ENCODE measurements at regions not wholly inside any gene's neighbourhood (a gene's known extent, or its start where the extent isn't known, plus 50 kb on each side); places are given as distances from the start of the nearest gene placed in this dataset.

GRCh38 chr7:118053353-118053752, 130.6 kb upstream of the LSM8 start:
- peaks cover 16% of the 10 kb centered on the region for H3K4me1 Mint-ChIP-seq (ENCODE audit: low read depth, unreplicated experiment)
- H3K36me3 Mint-ChIP-seq (ENCODE audit: low read depth, unreplicated experiment): no peaks in the 10 kb centered on the region
- H3K27me3 Mint-ChIP-seq (ENCODE audit: low read depth, unreplicated experiment): no peaks in the 10 kb centered on the region
- Histone ChIP-seq H3K4me1 (ENCODE audit: insufficient read depth, low read length) (no peaks in the 10 kb centered on the region), H3K4me3 (ENCODE audit: insufficient read depth, low read depth, low read length) (no peak overlapping the region), H3K9ac (ENCODE audit: low read length) (no peak overlapping the region), H3K27ac (ENCODE audit: low read depth, low read length) (no peak overlapping the region), H4K20me1 (ENCODE audit: insufficient read depth, low read length) (no peaks in the 10 kb centered on the region), H3K4me2 (ENCODE audit: low read length) (no peak overlapping the region), H3K36me3 (ENCODE audit: insufficient read depth, low read length) (no peaks in the 10 kb centered on the region), H2AFZ (ENCODE audit: low read depth, low read length) (no peak overlapping the region), H3K9me3 (ENCODE audit: insufficient read depth, low read depth, low read length) (no peaks in the 10 kb centered on the region), H3K79me2 (ENCODE audit: insufficient read depth, low read length) (no peaks in the 10 kb centered on the region), H3K27me3 (ENCODE audit: insufficient read depth, low read length) (no peaks in the 10 kb centered on the region)
- TF ChIP-seq EZH2 (IDR thresholded peaks at IDR 0.05; ENCODE audit: insufficient read depth, low read length) (no peak), CTCF (IDR thresholded peaks at IDR 0.05; ENCODE audit: insufficient read depth, low read depth, low read length) (no peak)
- no peak overlapping the region for H3K27ac Mint-ChIP-seq (ENCODE audit: unreplicated experiment)
- H3K4me3 Mint-ChIP-seq (ENCODE audit: unreplicated experiment): no peak overlapping the region
- no peak for DNase-seq (ENCODE audit: low read depth)
- no peaks in the 10 kb centered on the region for H3K9me3 Mint-ChIP-seq (ENCODE audit: unreplicated experiment)
- no peak for FAIRE-seq

GRCh38 chr7:118054529-118054928, 129.4 kb upstream of the LSM8 start:
- no peak overlapping the region for H2AFZ ChIP-seq (ENCODE audit: low read depth, low read length)
- H3K27me3 Mint-ChIP-seq (ENCODE audit: low read depth, unreplicated experiment): no peaks in the 10 kb centered on the region
- no peaks in the 10 kb centered on the region for H3K36me3 Mint-ChIP-seq (ENCODE audit: low read depth, unreplicated experiment)
- no peaks in the 10 kb centered on the region for H3K4me1 ChIP-seq (ENCODE audit: insufficient read depth, low read length)
- peaks cover 16% of the 10 kb centered on the region for H3K4me1 Mint-ChIP-seq (ENCODE audit: low read depth, unreplicated experiment)
- no peak overlapping the region for H3K4me3 ChIP-seq (ENCODE audit: insufficient read depth, low read depth, low read length)
- no peaks in the 10 kb centered on the region for H3K36me3 ChIP-seq (ENCODE audit: insufficient read depth, low read length)
- no peak for FAIRE-seq
- no peaks in the 10 kb centered on the region for H3K9me3 Mint-ChIP-seq (ENCODE audit: unreplicated experiment)
- DNase-seq (ENCODE audit: low read depth): no peak
- H3K27me3 ChIP-seq (ENCODE audit: insufficient read depth, low read length): no peaks in the 10 kb centered on the region
- H3K79me2 ChIP-seq (ENCODE audit: insufficient read depth, low read length): no peaks in the 10 kb centered on the region
- H3K9ac ChIP-seq (ENCODE audit: low read length): no peak overlapping the region
- no peaks in the 10 kb centered on the region for H3K9me3 ChIP-seq (ENCODE audit: insufficient read depth, low read depth, low read length)
- TF ChIP-seq CTCF (IDR thresholded peaks at IDR 0.05; ENCODE audit: insufficient read depth, low read depth, low read length): no peak
- TF ChIP-seq EZH2 (IDR thresholded peaks at IDR 0.05; ENCODE audit: insufficient read depth, low read length): no peak
- no peaks in the 10 kb centered on the region for H4K20me1 ChIP-seq (ENCODE audit: insufficient read depth, low read length)
- H3K27ac ChIP-seq (ENCODE audit: low read depth, low read length): no peak overlapping the region
- no peak overlapping the region for H3K4me2 ChIP-seq (ENCODE audit: low read length)
- no peak overlapping the region for H3K4me3 Mint-ChIP-seq (ENCODE audit: unreplicated experiment)
- H3K27ac Mint-ChIP-seq (ENCODE audit: unreplicated experiment): no peak overlapping the region

DNA sequence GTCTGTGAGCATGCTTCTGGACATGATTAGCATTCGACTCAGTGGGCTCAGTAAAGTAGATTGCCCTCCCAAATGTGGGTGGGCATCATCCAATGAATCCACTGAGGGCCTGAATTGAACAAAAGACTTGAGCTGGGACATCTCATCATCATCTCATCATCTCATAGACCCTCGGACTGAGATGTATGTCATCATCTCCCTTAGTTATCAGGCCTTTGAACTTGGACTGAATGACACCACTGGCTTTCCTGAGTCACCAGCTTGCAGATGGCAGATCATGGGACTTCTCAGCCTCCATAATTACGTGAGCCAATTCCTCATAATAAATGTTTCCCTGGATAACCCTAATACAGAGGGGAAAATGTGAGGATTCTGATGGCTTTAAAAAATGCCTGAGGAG, 128.3 kb upstream of the LSM8 start:
- H3K9ac ChIP-seq (ENCODE audit: low read length): no peak overlapping the region
- H3K27me3 ChIP-seq (ENCODE audit: insufficient read depth, low read length): no peaks in the 10 kb centered on the region
- FAIRE-seq: no peak
- no peaks in the 10 kb centered on the region for H3K79me2 ChIP-seq (ENCODE audit: insufficient read depth, low read length)
- Mint-ChIP-seq H3K4me3 (ENCODE audit: unreplicated experiment) (no peak overlapping the region), H3K27ac (ENCODE audit: unreplicated experiment) (no peak overlapping the region), H3K27me3 (ENCODE audit: low read depth, unreplicated experiment) (no peaks in the 10 kb centered on the region), H3K9me3 (ENCODE audit: unreplicated experiment) (no peaks in the 10 kb centered on the region), H3K4me1 (ENCODE audit: low read depth, unreplicated experiment) (peaks cover 16% of the 10 kb centered on the region), H3K36me3 (ENCODE audit: low read depth, unreplicated experiment) (no peaks in the 10 kb centered on the region)
- H3K4me1 ChIP-seq (ENCODE audit: insufficient read depth, low read length): no peaks in the 10 kb centered on the region
- H3K9me3 ChIP-seq (ENCODE audit: insufficient read depth, low read depth, low read length): no peaks in the 10 kb centered on the region
- no peaks in the 10 kb centered on the region for H4K20me1 ChIP-seq (ENCODE audit: insufficient read depth, low read length)
- H3K4me2 ChIP-seq (ENCODE audit: low read length): no peak overlapping the region
- no peaks in the 10 kb centered on the region for H3K36me3 ChIP-seq (ENCODE audit: insufficient read depth, low read length)
- DNase-seq (ENCODE audit: low read depth): no peak
- no peak overlapping the region for H2AFZ ChIP-seq (ENCODE audit: low read depth, low read length)
- H3K27ac ChIP-seq (ENCODE audit: low read depth, low read length): no peak overlapping the region
- H3K4me3 ChIP-seq (ENCODE audit: insufficient read depth, low read depth, low read length): no peak overlapping the region
- no peak for TF ChIP-seq EZH2 (IDR thresholded peaks at IDR 0.05; ENCODE audit: insufficient read depth, low read length)
- TF ChIP-seq CTCF (IDR thresholded peaks at IDR 0.05; ENCODE audit: insufficient read depth, low read depth, low read length): no peak

Measured in astrocyte (in vitro differentiated cells and primary cell).